ENCODE measurements at regions not wholly inside any gene's neighbourhood (a gene's known extent, or its start where the extent isn't known, plus 50 kb on each side); places are given as distances from the start of the nearest gene placed in this dataset.
"Not testable (repeated sequence)": the region's sequence is repeated elsewhere in the genome, so short reads cannot be mapped to it uniquely, and the experiment has no call there.

GRCh38 chr1:91207691-91208090 lies 185.9 kb upstream of the ZNF644 start:
- intact Hi-C loops (cut with micrococcal nuclease); H3K9me3 ChIP-seq (replicated peaks in 1 of 2; ENCODE audit: control insufficient read depth in 1 of 2, insufficient read depth in 1 of 2, low read length in 2 of 2); H3K4me3 Mint-ChIP-seq; H4K20me1 ChIP-seq (ENCODE audit: insufficient read depth, low read length); H3K9ac ChIP-seq (ENCODE audit: insufficient read depth, low read length, poor library complexity, severe bottlenecking); H3K4me2 ChIP-seq (replicated peaks; ENCODE audit: extremely low read depth, low read length, poor library complexity, severe bottlenecking); H3K36me3 Mint-ChIP-seq; DNase-seq; H3K4me3 ChIP-seq (replicated peaks in 1 of 3; ENCODE audit: low read depth in 2 of 3, low read length in 3 of 3); H3K79me2 ChIP-seq (ENCODE audit: insufficient read depth, low read length); H3K27ac ChIP-seq (ENCODE audit: low read depth in 1 of 2, low read length in 2 of 2); H3K4me1 ChIP-seq (ENCODE audit: control insufficient read depth in 1 of 2, insufficient read depth in 2 of 2, low read length in 2 of 2); H3K36me3 ChIP-seq (replicated peaks in 1 of 2; ENCODE audit: control insufficient read depth in 1 of 2, insufficient read depth in 2 of 2, low read length in 2 of 2); H2AFZ ChIP-seq (ENCODE audit: insufficient read depth, low read depth, low read length, poor library complexity, severe bottlenecking); H3K27me3 ChIP-seq (ENCODE audit: control insufficient read depth in 2 of 2, insufficient read depth in 2 of 2, low read length in 2 of 2); H3K27ac Mint-ChIP-seq; H3K9me3 Mint-ChIP-seq; H3K4me1 Mint-ChIP-seq: not testable (repeated sequence)
- 100% methylated on average over 1 of the region's 7 CpGs for WGBS (ENCODE audit: insufficient coverage)
- peaks cover 3 to 10% (median 4%) of the 10 kb centered on the region in 3 donors for H3K27me3 Mint-ChIP-seq (ENCODE audit: low read depth in 3 of 3)

- H3K27me3 Mint-ChIP-seq (ENCODE audit: low read depth in 3 of 3); H3K36me3 Mint-ChIP-seq; H2AFZ ChIP-seq (ENCODE audit: insufficient read depth, low read depth, low read length, poor library complexity, severe bottlenecking); H3K4me3 Mint-ChIP-seq; H3K4me3 ChIP-seq (replicated peaks in 1 of 3; ENCODE audit: low read depth in 2 of 3, low read length in 3 of 3); H3K36me3 ChIP-seq (replicated peaks in 1 of 2; ENCODE audit: control insufficient read depth in 1 of 2, insufficient read depth in 2 of 2, low read length in 2 of 2); H3K9me3 ChIP-seq (replicated peaks in 1 of 2; ENCODE audit: control insufficient read depth in 1 of 2, insufficient read depth in 1 of 2, low read length in 2 of 2); H3K27me3 ChIP-seq (ENCODE audit: control insufficient read depth in 2 of 2, insufficient read depth in 2 of 2, low read length in 2 of 2); H3K4me1 ChIP-seq (ENCODE audit: control insufficient read depth in 1 of 2, insufficient read depth in 2 of 2, low read length in 2 of 2); H3K4me2 ChIP-seq (replicated peaks; ENCODE audit: extremely low read depth, low read length, poor library complexity, severe bottlenecking); H3K27ac ChIP-seq (ENCODE audit: low read depth in 1 of 2, low read length in 2 of 2); H3K9ac ChIP-seq (ENCODE audit: insufficient read depth, low read length, poor library complexity, severe bottlenecking); H3K4me1 Mint-ChIP-seq; intact Hi-C loops (cut with micrococcal nuclease); H3K27ac Mint-ChIP-seq; H3K9me3 Mint-ChIP-seq; DNase-seq; H3K79me2 ChIP-seq (ENCODE audit: insufficient read depth, low read length); H4K20me1 ChIP-seq (ENCODE audit: insufficient read depth, low read length): not testable (repeated sequence)
- WGBS (ENCODE audit: insufficient coverage) = no CpG with 5 or more reads among the region's 9 CpGs
Observed at GRCh38 chr1:91204150-91204549, 182.3 kb upstream of the ZNF644 start.

- no peak overlapping the region for H3K27ac ChIP-seq (ENCODE audit: low read depth in 1 of 2, low read length in 2 of 2)
- no peak overlapping the region for H3K4me2 ChIP-seq (replicated peaks; ENCODE audit: extremely low read depth, low read length, poor library complexity, severe bottlenecking)
- H3K27ac Mint-ChIP-seq = no peak overlapping the region
- DNase-seq = no peak
- H4K20me1 ChIP-seq (ENCODE audit: insufficient read depth, low read length) = no peaks in the 10 kb centered on the region
- H3K27me3 ChIP-seq (ENCODE audit: control insufficient read depth in 2 of 2, insufficient read depth in 2 of 2, low read length in 2 of 2) = no peaks in the 10 kb centered on the region
- H3K9ac ChIP-seq (ENCODE audit: insufficient read depth, low read length, poor library complexity, severe bottlenecking) = no peak overlapping the region
- H3K4me1 ChIP-seq (ENCODE audit: control insufficient read depth in 1 of 2, insufficient read depth in 2 of 2, low read length in 2 of 2) = peaks cover 5 to 7% of the 10 kb centered on the region in 2 donors
- no peaks in the 10 kb centered on the region for H3K36me3 Mint-ChIP-seq
- H3K36me3 ChIP-seq (replicated peaks in 1 of 2; ENCODE audit: control insufficient read depth in 1 of 2, insufficient read depth in 2 of 2, low read length in 2 of 2) = no peaks in the 10 kb centered on the region
- H2AFZ ChIP-seq (ENCODE audit: insufficient read depth, low read depth, low read length, poor library complexity, severe bottlenecking) = no peak overlapping the region
- no peak for TF ChIP-seq CTCF (IDR thresholded peaks at IDR 0.05)
- intact Hi-C loops (cut with micrococcal nuclease) = no loop called here
- peaks cover 3 to 5% (median 3%) of the 10 kb centered on the region in 3 donors for H3K27me3 Mint-ChIP-seq (ENCODE audit: low read depth in 3 of 3)
- peaks cover 4% of the 10 kb centered on the region for H3K4me1 Mint-ChIP-seq
- WGBS (ENCODE audit: insufficient coverage) = 100% methylated on average over 1 of the region's 1 CpG
- no peaks in the 10 kb centered on the region for H3K79me2 ChIP-seq (ENCODE audit: insufficient read depth, low read length)
- H3K9me3 Mint-ChIP-seq = peaks cover 0 to 3% (median 0%) of the 10 kb centered on the region in 7 donors
- H3K9me3 ChIP-seq (replicated peaks in 1 of 2; ENCODE audit: control insufficient read depth in 1 of 2, insufficient read depth in 1 of 2, low read length in 2 of 2) = no peaks in the 10 kb centered on the region
- no peak overlapping the region for H3K4me3 ChIP-seq (replicated peaks in 1 of 3; ENCODE audit: low read depth in 2 of 3, low read length in 3 of 3)
- no peak overlapping the region for H3K4me3 Mint-ChIP-seq
Observed at GRCh38 chr1:91201694-91202093, 179.9 kb upstream of the ZNF644 start.
